A549 (cell line): ENCODE measurements at regions not wholly inside any gene's neighbourhood (a gene's known extent, or its start where the extent isn't known, plus 50 kb on each side); places are given as distances from the start of the nearest gene placed in this dataset.

Experiments used
- ATAC-seq, 2 experiments: fragments of 200-7000 bp in 1 of 2; fragments of >200 bp in 1 of 2; cut with Nextera tagmentation in 1 of 2; cut with Tn5 transposase in 1 of 2; 3 replicates each; pipeline versions ENCODE4 v1.8.0 to v1.9.1; 2018 to 2020; ENCODE audit warnings: mild to moderate bottlenecking in 1 of 2, moderate library complexity in 1 of 2
- CTCF ChIA-PET: fragments of 300-600 bp; sonication (Branson Sonifier 250); formaldehyde crosslinking; extraction: SDS; loops from one replicate; lab custom pipeline; 2021; ENCODE audit warnings: antibody characterized with exemption, inconsistent platforms; lab: Yijun Ruan, JAX
- POLR2A ChIA-PET: fragments of 350-600 bp; formaldehyde crosslinking; extraction: SDS; loops from one replicate; lab custom pipeline; 2021; ENCODE audit warnings: antibody characterized with exemption, inconsistent platforms; lab: Yijun Ruan, JAX
- DNase-seq, 2 experiments: peaks; one replicate each; pipeline versions ENCODE4 v3.0.0 to v3.0.0-alpha.2; 2011 to 2016; ENCODE audit warnings: low read depth in 1 of 2, low spot score in 1 of 2
- FAIRE-seq: peaks from 2 replicates; lab custom pipeline; 2011; peaks lifted over from hg19 to GRCh38; lab: Jason Lieb, UNC
- H3K27ac ChIP-seq, 2 experiments: fragments of >200 bp; sonication (Bioruptor Twin); formaldehyde crosslinking; 3 replicates each; pipeline ENCODE4 v1.5.1; 2016 to 2017
- H3K4me1 ChIP-seq: fragments of >200 bp; sonication (Bioruptor Twin); formaldehyde crosslinking; 3 replicates; pipeline ENCODE4 v1.6.1; 2016
- H3K4me2 ChIP-seq: fragments of >200 bp; sonication (Bioruptor Twin); formaldehyde crosslinking; 3 replicates; pipeline ENCODE4 v1.6.1; 2016
- H3K4me3 ChIP-seq: fragments of >200 bp; sonication (Bioruptor Twin); formaldehyde crosslinking; 3 replicates; pipeline ENCODE4 v1.5.1; 2016
- H3K9me3 ChIP-seq: fragments of >200 bp; sonication (Bioruptor Twin); formaldehyde crosslinking; 3 replicates; pipeline ENCODE4 v1.6.1; 2016
- BHLHE40 ChIP-seq: IDR thresholded peaks from 2 replicates; pipeline ENCODE4 v1.6.1; 2012; ENCODE audit warnings: low read depth, low read length, inconsistent platforms
- CHD4 ChIP-seq: fragments of 200-600 bp; sonication (generic); IDR thresholded peaks from 2 replicates; pipeline ENCODE4 v1.6.1; 2016; ENCODE audit warnings: antibody characterized with exemption, mild to moderate bottlenecking, borderline replicate concordance
- ESRRA ChIP-seq: fragments of 150-350 bp; IDR thresholded peaks from 2 replicates; pipeline ENCODE4 v1.6.1; 2014; ENCODE audit warnings: mild to moderate bottlenecking, low read length, borderline replicate concordance
- FOSL2 ChIP-seq, 2 experiments: fragments of 450-650 bp in 1 of 2; fragments of >200 bp in 1 of 2; sonication (Bioruptor Twin) in 1 of 2; formaldehyde crosslinking; IDR thresholded peaks; 2 replicates each; pipeline versions ENCODE4 v1.5.0 to v1.6.1; 2016 to 2020; ENCODE audit warnings: mild to moderate bottlenecking in 1 of 2, moderate library complexity in 1 of 2
- HEYL ChIP-seq: fragments of 250-450 bp; sonication (Bioruptor Pico); IDR thresholded peaks from 2 replicates; pipeline ENCODE4 v1.8.0; 2021; ENCODE audit warnings: mild to moderate bottlenecking, moderate library complexity
- HMGXB4 ChIP-seq: fragments of 250-450 bp; sonication (Bioruptor Pico); IDR thresholded peaks from 2 replicates; pipeline ENCODE4 v1.5.0; 2021; ENCODE audit warnings: mild to moderate bottlenecking, moderate library complexity, borderline replicate concordance
- JUN ChIP-seq, 2 experiments: fragments of >200 bp; sonication (Bioruptor Twin); formaldehyde crosslinking; IDR thresholded peaks; 2 replicates in 1 of 2; 3 replicates in 1 of 2; pipeline ENCODE4 v1.6.1; 2016 to 2017
- MAFK ChIP-seq: fragments of 450-650 bp; IDR thresholded peaks from 2 replicates; pipeline ENCODE4 v1.6.1; 2014; ENCODE audit not compliant: partially characterized antibody
- MAX ChIP-seq: IDR thresholded peaks from 2 replicates; pipeline ENCODE4 v1.6.1; 2012
- NFE2L2 ChIP-seq: fragments of 150-350 bp; conservative IDR thresholded peaks from 2 replicates; pipeline ENCODE4 v1.6.1; 2014; ENCODE audit warnings: low read length
- NR3C1 ChIP-seq: fragments of >200 bp; sonication (Bioruptor Twin); formaldehyde crosslinking; IDR thresholded peaks from 3 replicates; pipeline ENCODE4 v1.6.1; 2017
- PHF8 ChIP-seq: fragments of 200-600 bp; sonication (generic); IDR thresholded peaks from 2 replicates; pipeline ENCODE4 v1.6.1; 2016; ENCODE audit warnings: low read depth, mild to moderate bottlenecking, antibody characterized with exemption, moderate library complexity, borderline replicate concordance
- RARB ChIP-seq: fragments of 250-450 bp; sonication (Bioruptor Pico); IDR thresholded peaks from 2 replicates; pipeline ENCODE4 v1.8.0; 2021; ENCODE audit warnings: mild to moderate bottlenecking, moderate library complexity
- RFX5 ChIP-seq: fragments of 450-650 bp; IDR thresholded peaks from 2 replicates; pipeline ENCODE4 v1.7.1; 2014; ENCODE audit warnings: antibody characterized with exemption, mild to moderate bottlenecking, moderate library complexity
- TP53 ChIP-seq: fragments of 250-450 bp; sonication (Bioruptor Pico); IDR thresholded peaks from 2 replicates; pipeline ENCODE4 v1.5.0; 2021; ENCODE audit warnings: mild to moderate bottlenecking, moderate library complexity
- ZC3H11A ChIP-seq: fragments of 450-650 bp; IDR thresholded peaks from 2 replicates; pipeline ENCODE4 v1.6.1; 2014; ENCODE audit warnings: antibody characterized with exemption, mild to moderate bottlenecking
- WGBS: methylation state at CpG from one replicate; pipeline ENCODE4 v1.1.6; 2017; ENCODE audit errors: missing lambda C conversion rate; 5-methylcytosine and 5-hydroxymethylcytosine counted together

GRCh38 chr18:43481069-43481468 is 203.8 kb upstream of the SYT4 start (continued):
- no peak for TF ChIP-seq HMGXB4 (CRISPR knock-in tag)
- no peak for TF ChIP-seq JUN (IDR thresholded peaks at IDR 0.05)
- TF ChIP-seq BHLHE40 = no peak
- TF ChIP-seq ZC3H11A = no peak
- no peak for TF ChIP-seq NFE2L2

- ChIA-PET POLR2A (no interaction called here), CTCF (no interaction called here)
- Histone ChIP-seq H3K9me3 (no peaks in the 10 kb centered on the region), H3K4me2 (no peak overlapping the region), H3K4me1 (no peaks in the 10 kb centered on the region), H3K4me3 (no peak overlapping the region), H3K27ac (no peak overlapping the region)
- FAIRE-seq (no peak), DNase-seq (no peak), ATAC-seq (no peak)
- 58% methylated on average over 2 of the region's 14 CpGs for WGBS
- TF ChIP-seq BHLHE40 = no peak
These were observed 204.8 kb upstream of the SYT4 start for GRCh38 chr18:43482136-43482535.

GRCh38 chr18:43482600-43482999 is 205.3 kb upstream of the SYT4 start:
- Histone ChIP-seq H3K4me2 (no peak overlapping the region), H3K4me3 (no peak overlapping the region), H3K9me3 (no peaks in the 10 kb centered on the region), H3K27ac (no peak overlapping the region), H3K4me1 (no peaks in the 10 kb centered on the region)
- no peak for DNase-seq
- TF ChIP-seq ESRRA (no peak), TP53 (CRISPR knock-in tag) (no peak), RFX5 (no peak), RARB (no peak), FOSL2 (IDR thresholded peaks at IDR 0.05) (no peak), FOSL2 (CRISPR knock-in tag; IDR thresholded peaks at IDR 0.05) (no peak), HMGXB4 (CRISPR knock-in tag) (no peak), BHLHE40 (no peak), NR3C1 (no peak), ZC3H11A (no peak), PHF8 (no peak), MAX (no peak), CHD4 (no peak)
- 46% methylated on average over 5 of the region's 14 CpGs for WGBS
- ChIA-PET POLR2A (no interaction called here), CTCF (no interaction called here)
- FAIRE-seq = no peak
- ATAC-seq = no peak

GRCh38 chr18:43484710-43485109 is 207.4 kb upstream of the SYT4 start:
- Histone ChIP-seq H3K9me3 (no peaks in the 10 kb centered on the region), H3K27ac (no peak overlapping the region), H3K4me2 (no peak overlapping the region), H3K4me1 (no peaks in the 10 kb centered on the region), H3K4me3 (no peak overlapping the region)
- ChIA-PET POLR2A (no interaction called here), CTCF (no interaction called here)
- DNase-seq (no peak), ATAC-seq (no peak), FAIRE-seq (no peak)
- no peak for TF ChIP-seq TP53 (CRISPR knock-in tag)
- peak; percentile 69 for TF ChIP-seq NFE2L2
- peak; percentile 71 for TF ChIP-seq MAFK
- no peak for TF ChIP-seq HEYL (CRISPR knock-in tag)
- 23% methylated on average over 1 of the region's 1 CpG for WGBS
